HK-2 (cell line): ENCODE measurements at regions not wholly inside any gene's neighbourhood (a gene's known extent, or its start where the extent isn't known, plus 50 kb on each side); places are given as distances from the start of the nearest gene placed in this dataset.
"Not testable (repeated sequence)": the region's sequence is repeated elsewhere in the genome, so short reads cannot be mapped to it uniquely, and the experiment has no call there.

Source experiments
- DNase-seq: peaks from one replicate; pipeline ENCODE4 v3.0.0-alpha.2; 2018; ENCODE audit not compliant: unreplicated experiment

DNA sequence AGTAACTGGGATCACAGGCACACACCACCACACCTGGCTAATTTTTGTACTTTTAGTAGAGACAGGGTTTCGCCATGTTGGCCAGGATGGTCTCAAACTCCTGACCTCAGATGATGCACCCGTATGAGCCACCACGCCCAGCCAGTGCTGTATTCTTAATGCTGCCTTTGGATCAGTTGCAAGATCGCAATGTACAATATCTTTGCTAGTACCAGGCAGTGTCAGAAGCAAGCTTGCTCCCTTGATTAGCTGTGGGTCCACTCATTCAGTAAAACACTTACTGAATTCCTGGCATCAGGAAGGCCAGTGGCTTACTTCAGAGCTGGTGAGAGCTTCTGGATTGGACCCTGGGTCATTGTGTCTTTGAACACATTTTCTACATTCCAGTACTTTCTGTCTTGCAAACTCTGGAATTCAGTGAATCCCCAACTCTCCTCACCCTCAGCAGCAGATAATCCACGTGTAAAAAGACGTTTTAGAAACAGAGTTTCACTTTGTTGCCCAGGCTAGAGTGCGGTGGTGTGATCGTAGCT, 1183.7 kb downstream of the AACS start:
- DNase-seq, result no peak

DNA sequence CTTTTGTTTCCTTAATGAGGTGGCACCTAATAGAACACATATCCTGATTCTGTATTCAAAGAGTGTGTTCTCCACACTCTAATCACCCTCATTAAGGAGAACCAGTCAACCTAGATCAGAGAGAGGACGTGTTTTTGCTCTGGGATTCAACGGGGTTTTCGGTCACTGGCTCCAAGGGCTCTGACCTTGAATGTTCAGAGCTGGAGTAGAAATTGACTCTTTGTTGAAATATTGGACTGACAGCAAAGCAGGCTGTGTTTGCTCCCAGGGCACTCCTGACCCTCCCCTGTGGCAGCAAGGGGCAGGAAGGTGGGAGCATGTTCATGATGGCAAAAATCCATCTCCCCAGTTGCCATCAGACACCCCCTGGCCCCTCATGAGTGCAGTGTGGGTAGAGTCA, 1193.0 kb downstream of the AACS start:
- no peak for DNase-seq

DNA sequence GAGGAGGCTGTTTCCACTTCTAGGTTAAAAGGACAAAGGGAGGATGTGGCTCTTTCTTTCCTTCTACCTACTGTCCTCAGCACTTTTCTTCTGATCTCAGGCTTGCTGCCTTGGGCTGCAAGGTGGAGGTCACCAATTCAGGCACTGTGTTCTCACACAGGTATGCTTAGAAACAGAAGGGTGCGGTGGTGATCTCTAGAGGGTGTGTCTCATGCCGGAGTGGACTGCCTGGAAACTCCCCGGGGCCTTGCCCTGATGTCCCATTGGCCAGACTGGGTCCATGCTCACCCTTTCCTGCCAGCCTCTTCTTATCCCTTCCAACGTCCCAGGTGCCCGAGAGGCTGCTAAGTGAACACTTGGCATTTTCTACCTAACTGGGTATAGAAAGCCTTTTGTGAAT, 1197.6 kb downstream of the AACS start:
- DNase-seq, result no peak

DNA sequence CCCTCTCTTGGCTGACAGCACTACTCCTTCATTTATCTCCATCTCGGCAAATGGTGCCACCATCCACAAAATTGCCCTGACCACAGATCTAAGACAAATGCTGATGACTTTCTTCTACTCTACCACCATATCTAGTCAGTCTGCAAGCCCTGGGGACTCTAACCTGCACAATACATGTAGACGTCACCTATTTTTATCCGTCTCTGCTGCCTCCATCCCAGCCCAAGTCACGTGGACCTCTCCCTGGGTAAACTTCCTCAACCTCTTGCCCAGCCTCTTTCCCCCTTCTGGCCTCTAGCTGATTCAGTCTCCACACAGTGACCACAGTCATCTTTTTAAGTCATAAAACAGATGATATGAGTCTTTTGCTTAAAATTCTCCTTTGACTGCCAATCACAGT, 1203.0 kb downstream of the AACS start:
- no peak for DNase-seq

DNA sequence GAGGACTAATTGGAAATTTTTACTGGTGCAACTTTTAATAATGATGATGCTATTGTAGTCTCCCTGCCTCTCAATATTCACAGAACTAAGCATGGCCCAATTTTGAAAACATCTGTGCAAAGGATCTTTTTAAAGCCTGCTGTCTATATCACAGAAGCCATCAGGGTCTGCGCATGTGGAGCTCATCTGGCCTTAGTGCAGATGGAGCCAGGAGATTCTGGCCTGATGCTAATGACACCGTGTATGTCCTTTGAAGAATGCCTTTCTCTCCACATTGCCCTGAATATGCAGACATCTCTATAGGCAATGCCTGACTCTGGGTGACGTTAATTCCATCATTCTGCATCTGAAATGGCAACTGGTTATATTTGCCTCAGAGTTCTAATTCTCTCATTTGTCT, 1205.9 kb downstream of the AACS start:
- DNase-seq, result no peak

DNA sequence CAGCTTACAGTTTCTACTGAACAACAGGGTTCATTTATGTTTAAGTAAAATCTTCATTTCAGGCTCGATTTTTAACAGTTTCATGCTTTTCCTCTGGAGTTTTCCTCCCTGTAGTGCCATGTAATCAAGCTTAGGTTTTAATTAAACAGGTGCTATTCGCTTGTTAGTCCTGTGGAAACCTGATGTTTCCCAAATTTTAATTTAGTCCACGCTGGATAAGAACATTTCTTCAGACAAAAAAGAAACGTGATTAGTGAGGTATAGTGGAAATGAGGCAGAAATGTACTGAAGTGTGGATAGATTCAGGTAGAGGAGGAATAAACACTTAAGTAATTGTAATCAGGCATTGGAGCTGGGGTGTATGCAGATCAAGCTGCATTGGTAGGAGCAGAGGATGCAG, 1217.5 kb downstream of the AACS start:
- DNase-seq, result no peak

DNA sequence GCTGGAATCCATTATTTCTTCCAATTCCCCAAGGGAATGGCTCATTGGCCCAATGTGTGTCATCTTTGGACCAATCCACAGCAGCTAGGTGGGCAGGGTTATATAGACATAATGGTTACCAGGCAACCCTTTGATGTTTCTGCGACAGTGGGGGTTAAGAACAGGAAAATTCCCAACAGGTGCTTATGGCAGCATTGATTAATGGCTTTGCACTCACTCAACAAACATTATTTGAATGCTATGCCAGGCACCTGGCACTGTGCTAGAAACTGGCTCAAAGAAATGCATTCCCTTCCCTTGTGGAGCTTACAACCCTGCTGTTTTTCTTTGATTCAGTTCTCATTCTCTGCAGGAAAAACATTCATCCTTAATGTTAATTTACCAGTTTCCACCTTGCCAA, 1221.0 kb downstream of the AACS start:
- DNase-seq, result no peak

DNA sequence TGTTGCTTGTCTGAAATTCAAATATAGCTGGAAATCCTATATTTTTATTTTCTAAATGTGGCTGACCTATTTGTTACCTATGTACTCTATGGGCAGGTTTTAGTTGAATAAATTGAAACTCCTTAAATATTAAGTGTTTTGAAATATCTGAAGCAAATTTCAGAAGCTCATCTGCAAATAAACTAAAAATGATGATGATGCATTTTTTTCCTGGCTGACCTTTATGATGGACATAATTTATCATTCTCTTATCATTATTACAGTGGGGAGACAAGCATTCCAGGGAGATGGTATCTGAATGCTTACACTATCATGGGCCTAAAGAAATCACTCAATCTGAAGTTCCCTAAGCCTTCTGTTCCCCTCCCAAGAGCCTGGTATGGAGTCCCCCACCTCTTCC, 1225.2 kb downstream of the AACS start:
- no peak for DNase-seq

DNA sequence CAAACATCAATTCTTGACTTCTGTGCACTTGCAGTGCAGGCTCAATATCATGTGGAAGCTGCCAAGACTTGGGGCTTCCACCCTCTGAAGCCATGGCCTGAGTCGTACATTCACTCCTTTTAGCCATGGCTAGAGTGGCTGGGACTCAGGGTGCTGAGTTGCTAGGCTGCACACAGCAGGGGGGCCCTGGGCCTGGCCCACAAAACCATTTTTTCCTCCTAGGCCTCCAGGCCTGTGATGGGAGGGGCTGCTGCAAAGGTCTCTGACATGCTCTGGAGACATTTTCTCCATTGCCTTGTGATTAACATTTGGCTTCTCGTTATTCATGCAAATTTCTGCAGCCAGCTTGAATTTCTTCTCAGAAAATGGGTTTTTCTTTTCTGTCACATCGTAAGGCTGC, 1226.8 kb downstream of the AACS start:
- not testable (repeated sequence) for DNase-seq

DNA sequence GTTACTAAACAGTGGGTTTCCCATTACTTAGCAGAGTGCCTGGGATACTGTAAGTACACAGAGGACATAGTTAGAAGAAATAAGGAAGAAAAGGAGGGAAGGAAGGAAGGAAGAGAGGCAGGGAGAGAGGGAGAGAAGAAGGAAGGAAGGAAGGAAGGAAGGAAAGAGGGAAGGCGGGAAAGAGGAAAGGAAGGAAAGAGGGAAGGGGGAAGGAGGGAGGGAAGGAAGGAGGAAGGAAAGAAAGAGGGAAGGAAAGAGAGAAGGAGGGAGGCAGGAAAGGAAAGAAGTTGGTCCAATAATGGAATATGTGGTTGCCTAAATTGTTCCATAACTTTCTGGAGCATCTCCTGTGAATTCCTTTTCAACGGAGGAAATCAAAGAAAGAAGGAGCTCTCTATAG, 1230.4 kb downstream of the AACS start:
- no peak for DNase-seq

DNA sequence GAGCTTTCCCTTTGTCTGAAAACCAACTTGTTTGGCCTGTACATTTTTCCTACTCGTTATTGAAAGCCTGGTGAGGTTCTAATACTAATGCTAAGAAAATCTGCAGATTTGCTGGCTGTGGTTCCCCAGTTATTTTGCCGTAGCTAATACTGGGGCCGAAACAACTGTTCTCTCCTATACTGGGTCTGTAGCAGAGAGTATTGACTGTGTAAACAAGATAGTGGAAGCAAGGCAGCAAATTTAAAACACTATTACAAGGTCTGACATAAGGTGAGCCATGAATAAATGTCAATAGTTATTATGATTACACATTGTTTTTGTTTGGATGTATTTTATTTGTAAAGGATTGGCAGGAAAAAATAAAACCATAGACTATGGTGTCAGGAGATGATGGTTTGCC, 1244.0 kb downstream of the AACS start:
- DNase-seq, result no peak

DNA sequence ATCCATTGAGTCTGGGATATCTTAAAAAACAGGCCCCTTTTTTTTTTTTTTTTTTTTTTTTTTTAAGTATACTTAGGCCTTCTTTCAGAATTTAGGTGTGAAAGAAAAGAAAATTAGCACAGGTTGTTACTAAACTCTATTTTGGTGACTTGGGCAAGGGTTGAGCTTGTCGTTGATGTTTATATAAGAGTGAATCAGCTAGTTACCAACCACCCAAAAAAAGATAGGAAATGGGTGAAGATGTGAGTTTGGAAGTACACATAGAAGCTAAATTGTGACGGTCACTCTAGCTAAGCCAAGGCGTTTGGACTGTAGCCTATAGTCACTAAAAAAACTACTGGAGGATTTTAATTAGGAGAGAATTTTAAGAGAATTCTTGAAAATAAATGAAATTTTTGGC, 1247.2 kb downstream of the AACS start:
- no peak for DNase-seq

DNA sequence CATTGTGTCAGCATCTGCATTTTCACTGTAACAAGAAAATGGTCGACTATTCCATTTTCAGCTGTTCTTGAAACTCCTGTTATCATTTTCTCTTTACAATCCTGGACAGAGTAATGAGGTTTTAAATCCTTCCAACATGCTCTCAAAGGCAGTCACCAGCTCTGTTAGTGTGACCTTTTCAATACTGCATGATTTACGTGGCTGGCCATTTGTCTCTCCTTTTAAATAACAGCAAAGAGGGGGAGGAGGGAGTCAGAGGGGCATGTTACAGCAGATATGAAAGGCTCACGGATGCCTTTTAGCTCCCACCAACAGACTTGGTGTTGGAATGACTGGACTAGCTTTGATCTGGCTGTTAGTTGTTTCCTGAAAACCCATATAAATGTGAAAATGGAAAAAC, 1251.2 kb downstream of the AACS start:
- DNase-seq, result no peak

DNA sequence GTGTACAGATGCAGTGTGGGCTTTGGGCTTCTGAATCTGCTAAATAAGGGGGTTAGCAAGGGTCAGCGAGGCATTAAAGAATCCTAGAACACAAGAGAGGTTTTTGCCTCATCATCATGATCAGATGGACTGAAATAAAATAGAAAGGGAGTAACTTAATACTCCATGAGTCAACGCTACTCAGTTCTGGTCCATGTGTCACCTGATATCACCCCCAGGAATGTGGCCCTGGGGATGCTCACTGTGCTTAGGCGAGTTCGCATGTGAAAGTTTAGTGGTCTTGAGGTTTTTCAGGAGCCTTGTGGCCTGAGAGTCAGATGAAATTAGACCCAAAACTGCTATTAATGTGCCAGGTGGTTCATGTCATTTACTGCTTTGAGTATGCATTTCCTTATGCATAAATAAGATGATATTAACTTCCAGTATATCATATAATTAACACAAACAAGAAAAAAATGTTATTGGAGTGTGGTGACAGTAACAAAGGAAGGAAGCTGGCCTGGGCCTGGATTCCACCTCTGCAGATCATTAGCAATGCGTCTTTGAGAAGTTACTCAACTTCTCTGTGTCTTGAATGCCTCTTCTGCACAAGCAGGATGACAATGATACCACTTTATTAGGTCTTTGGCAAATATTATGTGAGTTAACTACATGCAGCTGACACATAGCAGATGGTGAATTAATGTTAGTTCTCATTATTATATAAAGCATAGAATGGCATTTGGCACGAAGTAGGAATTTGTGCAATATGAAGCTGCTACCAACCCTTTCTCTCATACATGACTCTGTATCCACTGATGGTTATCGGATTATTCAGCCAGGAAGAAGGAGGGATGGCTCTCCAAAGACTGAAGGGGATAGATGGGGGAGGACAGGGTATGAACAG, 1272.6 kb downstream of the AACS start:
- DNase-seq, result peak; percentile 2

DNA sequence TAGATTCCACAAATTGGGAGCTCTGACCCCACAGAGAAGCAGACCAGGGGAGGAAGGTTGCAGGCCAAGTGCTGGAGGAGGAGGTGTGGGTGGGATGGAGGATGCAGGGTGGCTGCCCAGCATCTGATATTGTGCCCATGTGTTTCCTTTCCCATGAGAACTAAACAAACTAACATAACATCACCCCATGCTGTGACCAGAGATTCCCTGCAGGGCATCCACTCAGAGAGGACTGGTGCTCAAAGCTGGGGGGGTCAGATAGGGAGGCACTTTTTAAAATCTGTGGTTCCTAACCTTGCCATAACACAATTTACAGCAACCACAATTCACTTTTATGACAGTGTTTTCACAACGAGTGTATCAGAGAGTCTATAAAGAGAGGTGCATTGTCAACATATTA, 1277.6 kb downstream of the AACS start:
- no peak for DNase-seq

DNA sequence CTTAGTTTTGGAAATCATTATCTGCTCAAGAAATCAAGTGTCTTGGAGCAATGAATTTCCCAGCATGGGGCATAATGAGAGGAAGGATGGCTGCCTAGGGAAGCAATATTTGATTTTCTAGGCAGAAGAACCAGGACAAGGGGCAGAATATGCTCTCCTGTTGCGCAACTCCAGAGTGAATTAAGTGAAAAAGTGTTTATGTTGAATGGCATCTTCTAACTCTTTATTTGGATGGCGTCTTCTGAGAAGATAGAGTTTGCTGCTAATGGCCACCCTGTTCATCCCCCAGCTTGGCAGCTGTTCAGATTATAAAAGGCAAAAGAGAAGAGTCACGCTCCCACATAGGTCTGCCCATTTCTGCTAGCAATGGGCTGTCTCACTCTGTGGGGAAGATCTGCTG, 1278.1 kb downstream of the AACS start:
- DNase-seq, result no peak

DNA sequence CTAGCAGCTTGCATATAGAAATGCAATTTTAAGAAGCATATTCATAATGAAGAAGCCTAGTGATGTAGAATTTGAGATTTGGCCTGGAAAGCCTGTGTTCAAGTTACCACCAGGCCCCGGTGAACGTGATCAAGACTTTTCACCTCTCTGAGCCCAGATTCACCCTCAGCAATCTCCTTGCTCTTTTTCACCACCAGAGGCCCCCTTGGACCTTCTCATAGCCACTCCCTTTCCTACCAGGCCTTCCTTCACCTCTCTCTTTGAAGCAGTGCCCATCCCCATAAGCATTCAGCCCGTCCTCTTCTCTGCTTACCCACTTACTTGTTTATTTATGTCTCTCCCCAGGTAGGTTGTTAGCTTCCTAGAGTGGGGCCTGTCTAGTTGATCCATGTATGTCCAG, 1280.9 kb downstream of the AACS start:
- DNase-seq, result no peak

DNA sequence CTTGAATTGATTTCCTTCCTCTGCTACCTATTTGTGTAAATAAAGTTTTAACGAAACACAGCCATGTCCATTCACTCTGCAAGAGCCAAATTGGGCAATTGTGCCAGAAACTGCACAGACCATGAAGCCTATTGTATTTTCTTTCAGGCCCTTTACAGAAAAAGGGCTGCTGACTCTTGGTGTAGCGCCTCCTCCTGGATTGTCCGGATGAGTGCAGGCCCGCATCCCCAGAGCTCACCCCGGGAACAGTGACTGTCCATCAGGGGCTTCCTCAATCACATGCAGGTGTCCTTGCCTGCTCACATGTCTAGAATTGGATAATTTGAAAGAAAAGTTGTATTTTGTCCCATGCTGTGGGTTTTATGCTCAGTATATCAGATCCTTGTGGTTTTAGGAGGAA, 1282.2 kb downstream of the AACS start:
- DNase-seq, result no peak

DNA sequence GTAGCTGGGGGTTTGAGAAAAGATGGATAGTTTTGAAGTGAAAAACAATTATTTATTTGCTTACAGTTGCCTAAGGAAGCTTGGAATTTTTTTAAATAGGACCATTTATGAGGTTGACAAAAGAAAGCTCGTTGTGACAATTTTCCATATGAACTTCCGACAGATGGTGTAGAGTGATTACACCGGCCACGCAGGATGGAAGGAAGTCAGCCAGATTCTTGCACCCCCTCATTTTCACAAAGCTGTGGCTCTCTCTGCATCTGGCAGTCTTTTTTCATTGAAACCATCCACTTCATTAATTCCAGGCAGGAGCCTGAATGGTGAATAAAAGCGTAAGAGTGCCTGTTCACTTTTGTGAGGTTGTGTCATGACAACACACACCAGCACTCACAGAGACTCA, 1284.1 kb downstream of the AACS start:
- no peak for DNase-seq

DNA sequence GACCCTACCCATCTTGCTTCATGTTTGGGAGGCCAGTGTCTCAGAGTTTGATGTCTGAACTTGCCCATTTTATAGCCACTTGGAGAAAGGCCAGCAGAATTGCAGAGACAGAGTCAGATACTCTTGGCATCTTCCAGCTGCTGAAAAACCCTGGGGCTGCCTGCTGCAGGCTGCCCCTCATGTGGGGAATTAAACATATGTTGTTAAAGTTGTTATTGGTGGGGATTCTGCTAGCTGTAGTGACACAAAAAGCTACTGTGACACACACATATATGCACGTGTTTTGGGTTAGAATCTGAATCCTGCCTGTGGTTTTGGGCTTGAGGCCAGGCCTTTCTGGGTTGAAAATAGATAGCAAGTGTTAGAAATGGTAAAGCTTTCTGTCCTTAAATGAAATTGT, 1288.4 kb downstream of the AACS start:
- DNase-seq, result no peak

DNA sequence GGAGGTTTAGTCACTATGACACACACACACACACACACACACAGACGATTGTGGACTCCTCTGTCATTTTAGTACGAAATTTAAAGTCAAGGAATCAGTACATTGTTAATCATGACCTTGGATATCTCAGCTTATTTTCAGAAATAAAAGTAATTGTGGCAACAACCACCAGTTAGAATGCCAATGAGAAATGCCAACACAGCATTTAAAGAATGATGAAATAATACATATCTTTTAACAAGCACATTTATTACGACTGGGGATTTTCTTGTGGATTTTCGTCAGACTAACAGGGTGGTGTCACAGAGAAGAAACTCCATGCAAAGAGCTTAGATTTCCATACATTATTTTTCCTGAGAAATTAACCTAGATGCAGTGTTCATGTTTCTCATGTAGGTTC, 1289.4 kb downstream of the AACS start:
- DNase-seq, result no peak

DNA sequence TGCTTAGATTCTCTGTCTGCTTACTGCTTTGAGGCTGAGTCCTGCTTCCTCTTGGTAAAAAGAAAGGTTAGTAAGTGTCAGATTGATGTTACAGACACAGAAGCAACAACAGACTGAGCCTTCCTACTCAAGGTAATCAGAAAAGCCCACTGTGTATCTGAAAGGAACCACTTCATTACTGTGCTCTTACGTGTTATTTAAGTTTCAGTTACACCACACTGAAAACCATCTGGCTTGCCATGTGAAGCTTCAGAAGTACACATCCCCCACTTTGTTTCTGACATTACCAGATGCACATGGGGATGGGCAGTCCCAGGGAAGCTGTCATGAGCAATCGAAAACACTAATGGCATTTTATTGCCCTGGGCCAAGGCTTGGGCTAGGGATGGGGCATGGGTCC, 1290.1 kb downstream of the AACS start:
- no peak for DNase-seq

DNA sequence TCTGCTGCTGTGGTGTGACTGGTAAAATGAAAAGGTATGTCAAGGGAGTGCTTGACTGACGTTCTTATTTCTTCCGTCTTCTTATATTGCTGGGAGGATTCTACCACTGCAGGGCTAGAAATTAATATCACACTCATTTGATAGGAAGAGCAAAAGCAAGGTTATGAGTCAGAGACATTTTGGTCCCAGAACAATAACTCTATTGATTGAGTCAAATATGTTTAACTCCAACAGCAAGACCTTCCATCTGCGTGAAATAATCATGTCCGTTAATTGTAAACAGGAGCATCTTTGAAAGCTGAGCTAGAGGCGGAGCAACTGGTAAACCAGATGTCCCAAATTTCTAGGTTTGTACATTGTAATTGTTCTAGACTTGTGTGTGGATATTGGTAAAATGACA, 1293.6 kb downstream of the AACS start:
- no peak for DNase-seq

DNA sequence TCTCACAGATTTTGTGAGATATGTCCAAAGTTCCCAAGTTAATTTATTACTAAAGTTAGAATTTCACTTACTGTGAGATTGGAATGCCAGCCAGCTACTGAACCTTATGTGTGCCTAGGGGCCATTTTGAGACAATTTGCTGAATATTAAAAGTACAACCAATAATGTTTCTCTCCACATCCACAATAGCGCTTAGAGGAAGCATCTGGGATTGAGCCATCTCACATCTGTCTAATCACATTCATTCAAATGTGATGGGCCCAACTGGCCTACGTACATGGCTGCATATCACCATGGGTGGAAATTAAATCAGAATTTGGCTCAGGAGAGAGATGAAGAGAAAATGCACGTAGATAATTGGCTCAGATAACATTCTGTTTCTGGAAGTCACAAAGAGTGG, 1294.0 kb downstream of the AACS start:
- DNase-seq, result no peak
